ENCODE measurements at regions not wholly inside any gene's neighbourhood (a gene's known extent, or its start where the extent isn't known, plus 50 kb on each side); places are given as distances from the start of the nearest gene placed in this dataset.

DNA sequence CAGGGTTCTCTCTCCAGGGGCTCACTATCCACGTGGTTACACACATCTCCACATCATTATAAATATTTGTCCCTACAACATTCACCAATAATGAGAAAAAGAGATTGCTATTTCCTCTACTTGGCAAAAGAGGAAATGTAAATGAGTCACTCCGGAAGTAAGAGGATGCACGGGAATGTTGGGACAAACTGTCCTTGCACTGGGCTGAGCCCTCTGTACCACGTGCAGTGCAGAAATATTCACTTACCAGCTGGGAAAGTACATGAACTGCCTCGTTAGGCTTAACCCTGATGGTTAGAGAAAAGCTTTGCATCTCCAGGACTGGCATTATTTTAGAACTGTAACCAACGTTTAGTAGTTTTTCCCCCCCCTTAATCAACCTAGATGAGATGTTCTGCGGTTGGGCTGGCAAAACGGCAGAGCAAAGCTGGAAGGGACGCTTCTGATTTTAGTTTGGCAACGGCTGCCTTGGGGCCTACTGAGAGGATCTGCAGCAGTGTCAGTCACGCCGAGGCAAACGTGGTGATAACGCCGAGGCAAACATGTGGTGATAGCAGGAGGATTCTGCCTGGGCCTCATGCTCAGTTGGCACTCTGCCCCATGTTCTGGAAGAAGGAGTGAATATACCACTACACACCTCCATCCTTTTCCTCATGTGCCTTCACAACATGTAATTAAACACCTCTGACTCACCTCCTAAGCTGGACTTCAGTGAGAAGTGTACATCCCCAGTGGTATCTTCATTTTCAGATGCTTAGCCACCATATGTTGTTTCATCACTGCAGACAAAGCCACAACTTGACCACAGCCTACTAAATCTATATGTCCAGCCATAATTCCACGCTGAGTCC, 661.4 kb upstream of the KLF4 start:
- no peak for DNase-seq

DNA sequence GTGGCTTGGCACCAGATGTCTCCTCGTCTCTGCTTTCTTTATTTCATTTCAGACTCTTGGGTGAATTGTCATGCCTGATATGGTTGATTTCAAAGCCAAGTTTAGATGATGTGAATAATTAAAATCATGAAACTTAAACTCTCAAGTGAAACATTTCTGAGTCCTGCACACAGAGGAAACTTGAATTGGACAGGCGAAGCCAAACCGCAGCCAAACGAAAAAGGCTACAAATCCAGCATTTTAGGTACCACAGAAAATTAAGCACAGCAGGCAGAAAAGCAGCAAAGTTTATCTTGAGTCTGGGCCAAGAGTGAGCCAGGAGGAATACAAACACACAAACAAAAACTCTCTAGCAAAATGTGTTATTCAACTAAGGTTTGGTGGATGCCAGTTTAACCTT, 659.8 kb upstream of the KLF4 start:
- ATAC-seq (no peak), DNase-seq (no peak)

More for the DNA sequence above, 661.4 kb upstream of the KLF4 start:
- ATAC-seq = no peak

DNA sequence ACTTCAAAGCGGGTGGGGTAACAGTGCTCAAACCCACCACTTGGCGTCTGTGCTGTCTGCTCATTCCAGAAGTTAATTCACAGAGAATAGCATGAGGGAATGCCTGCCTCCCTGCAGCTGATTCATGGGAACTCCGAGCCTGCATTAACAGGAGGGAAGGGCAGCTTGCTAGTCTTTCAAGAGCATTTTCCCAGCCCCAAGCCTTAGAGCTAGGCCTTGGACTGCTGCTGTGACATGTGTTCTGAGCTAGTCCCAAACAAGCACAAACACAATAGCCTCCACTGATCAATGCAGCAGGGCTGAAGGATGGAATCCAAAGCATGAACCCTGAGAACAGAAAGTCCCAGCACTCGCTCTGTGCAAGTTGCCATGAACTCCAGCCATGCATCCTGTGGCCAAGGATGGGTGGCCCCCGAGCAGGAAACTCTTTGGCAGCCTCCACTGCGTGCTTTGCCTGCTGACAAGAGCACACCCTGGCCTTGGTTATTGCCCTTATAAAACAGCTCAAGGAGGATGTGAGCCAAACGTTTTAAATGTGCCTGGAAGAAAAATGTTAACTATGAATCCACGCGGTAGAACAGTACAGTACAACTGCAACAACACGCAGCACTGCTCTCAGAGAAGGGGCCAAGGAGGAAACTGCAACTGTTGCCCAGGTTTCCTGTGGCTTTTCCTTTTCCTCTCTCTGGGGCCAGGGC, 653.1 kb upstream of the KLF4 start:
- DNase-seq (no peak), ATAC-seq (no peak)

DNA sequence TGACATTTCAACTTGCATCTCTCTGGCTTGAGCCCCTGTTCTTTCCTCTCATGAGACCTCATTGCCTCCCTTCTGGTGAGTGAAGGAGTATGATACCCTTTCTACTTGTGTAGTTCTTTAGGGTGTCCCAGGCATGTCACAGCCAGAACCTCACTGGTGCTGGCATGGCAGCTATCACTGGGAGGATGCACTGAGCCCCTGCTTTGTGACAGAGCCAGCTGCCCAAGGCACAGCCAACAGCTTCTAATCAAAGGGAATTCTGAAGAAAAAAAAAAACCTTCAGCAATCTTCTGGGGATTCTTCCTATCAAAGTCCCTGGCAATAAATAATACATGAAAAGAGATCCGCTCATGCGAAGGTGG, 652.6 kb upstream of the KLF4 start:
- ATAC-seq (no peak), DNase-seq (no peak)

DNA sequence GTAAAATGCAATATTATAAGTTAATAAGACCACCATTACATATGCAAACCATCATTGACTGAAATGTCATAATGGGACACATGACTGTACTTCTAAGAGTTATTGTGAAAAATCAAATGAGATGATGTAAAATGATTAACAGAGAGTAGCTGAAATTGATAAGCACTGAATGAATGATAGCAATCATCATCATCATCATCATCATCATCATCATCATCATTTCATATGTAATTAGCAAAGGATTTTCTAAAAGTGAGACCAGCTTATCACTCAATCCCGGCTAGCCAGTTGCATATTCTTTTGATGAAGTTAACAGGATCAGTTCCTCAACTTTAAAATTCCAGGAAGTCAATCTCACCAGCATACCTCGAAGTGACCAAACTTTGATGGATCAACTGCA, 650.3 kb upstream of the KLF4 start:
- no peak for DNase-seq
- ATAC-seq = no peak

DNA sequence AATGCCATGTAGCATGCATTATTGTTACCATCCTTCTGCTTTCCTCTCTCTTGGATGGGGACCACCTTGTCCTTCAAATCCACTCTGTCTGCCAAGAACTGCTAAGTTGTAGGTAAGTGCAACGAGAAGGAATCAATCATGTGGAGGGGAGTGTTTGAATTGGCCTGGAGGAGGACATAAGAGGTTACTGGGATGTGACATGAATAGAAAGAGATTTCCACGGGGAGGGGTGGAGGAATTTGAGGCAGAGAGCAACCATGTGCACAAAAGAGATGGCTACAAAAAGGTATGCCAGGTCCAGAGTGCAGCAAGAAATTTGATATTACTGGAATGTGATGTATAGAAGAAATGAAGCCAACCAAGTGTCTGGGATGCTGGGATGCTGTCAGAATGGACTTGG, 648.9 kb upstream of the KLF4 start:
- DNase-seq = no peak
- no peak for ATAC-seq

DNA sequence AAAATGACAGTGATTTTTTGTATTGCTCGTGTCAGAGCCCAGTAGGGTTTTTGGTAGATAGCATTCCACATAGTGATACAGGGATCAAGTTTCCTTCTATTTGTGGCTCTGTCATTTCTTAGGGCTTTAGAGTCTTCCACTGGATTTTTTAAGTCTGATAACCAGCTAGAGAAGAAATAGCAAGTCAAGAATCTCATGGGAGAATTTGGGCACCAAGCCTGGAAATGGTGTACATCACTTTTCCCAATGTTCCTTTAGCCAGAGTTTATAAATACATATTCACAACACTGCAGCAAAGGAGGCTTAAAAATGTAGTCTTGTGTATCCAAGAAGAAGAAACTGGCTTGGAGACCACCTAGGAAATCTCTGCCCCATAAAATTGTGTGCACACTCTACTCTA, 647.1 kb upstream of the KLF4 start:
- no peak for DNase-seq
- ATAC-seq = no peak

DNA sequence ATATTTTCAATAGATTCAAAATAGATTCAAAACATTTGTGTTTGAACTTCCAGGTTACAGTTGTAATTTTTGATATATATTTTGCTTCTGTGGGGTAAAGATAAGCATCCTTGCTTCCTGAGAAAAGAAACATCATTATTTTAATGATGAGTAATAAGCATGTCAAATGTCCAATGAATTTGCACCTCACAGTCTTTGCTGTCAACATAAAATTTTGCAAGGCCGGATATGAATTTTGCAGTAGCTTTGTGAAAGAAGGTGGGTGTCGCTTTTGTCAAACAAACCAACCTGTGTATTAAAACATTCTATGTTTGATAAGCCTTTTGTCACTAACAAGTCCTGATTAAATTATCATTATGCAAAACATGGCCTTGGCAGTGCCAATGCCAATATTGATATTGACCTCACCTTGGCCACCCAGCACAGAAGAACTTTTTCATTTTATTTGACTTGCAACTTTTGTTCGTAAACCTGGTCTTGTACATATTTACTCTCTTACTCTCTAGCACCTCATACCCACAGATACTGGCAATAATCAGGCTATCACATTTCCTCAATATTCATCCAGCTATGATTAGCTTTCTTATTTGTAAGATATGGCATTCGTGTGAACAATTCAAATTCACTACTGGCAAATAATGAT, 645.0 kb upstream of the KLF4 start:
- ATAC-seq (no peak), DNase-seq (no peak)

DNA sequence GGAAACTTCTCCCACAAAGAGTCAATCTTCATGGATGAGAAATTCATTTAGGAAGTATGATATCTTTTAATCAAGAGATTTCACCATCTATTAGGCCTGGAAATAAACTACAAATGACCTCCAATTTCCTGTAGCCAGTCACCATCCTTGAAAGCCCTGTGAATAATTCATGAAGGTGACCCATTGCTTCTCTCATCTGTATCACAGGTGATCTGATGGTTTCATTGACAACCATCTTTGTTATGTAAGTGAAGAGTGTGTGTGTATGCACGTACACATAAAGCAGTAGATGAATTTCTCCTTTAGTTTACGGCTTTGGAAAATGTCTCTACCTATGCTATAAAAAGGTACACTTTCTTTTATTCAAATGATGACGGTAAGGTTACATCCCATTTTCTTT, 644.1 kb upstream of the KLF4 start:
- ATAC-seq (no peak), DNase-seq (no peak)

DNA sequence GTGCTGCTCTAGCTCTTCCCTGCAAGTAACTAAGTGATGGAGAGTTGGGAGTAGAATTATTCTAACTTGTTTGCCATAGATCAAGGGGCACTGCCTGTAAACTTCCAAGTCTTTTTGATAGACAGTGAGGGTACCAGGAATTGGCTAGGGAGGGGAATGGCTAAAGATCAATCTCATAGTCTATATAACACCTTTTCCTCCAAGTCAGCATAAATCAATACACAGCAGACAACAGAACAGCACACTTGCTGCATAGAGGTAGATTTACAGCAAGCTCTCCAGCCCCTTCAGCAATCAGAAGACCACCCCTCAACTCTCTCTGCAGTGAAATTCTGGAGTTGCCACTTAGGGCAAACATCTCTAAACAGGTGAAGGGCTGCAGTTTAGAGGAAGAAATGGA, 643.5 kb upstream of the KLF4 start:
- no peak for DNase-seq
- ATAC-seq = no peak

DNA sequence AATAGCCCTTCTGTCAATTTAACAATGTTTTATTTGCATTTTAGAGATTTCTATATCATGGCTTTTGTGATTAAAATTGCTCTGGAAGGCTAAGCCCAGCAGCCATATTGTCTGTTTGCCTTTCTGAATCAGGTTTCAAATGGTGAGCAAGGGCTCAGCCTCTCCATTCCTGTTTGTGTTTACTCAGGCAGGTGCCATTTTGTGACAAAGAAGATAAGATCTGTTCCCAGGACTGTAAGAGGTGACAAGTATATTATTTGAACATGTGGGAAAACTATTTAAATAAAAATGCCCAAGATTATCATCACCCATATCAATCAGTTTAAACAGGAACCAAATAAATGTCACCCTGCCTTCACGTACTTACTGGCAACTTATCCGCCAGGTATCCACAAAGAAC, 641.3 kb upstream of the KLF4 start:
- no peak for ATAC-seq
- no peak for DNase-seq

DNA sequence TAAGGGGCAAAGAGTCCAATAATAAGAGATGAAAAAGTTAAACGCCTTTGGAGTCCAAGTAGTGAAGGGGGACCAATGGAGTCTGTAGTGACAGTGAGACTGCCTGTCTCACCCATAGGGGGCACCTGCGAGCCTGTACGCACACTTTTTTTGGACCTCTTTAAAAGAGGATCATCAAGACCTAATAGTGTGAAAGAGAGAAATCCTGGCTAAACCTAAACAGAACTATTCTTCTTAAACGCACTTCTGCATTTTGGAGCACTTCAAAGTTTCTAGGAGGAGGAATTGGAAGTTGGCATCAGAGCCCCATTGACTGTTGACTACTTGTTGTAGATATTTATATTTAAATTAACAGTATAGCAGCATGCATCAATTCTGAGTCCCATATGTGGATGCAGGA, 636.1 kb upstream of the KLF4 start:
- ATAC-seq (no peak), DNase-seq (no peak)

DNA sequence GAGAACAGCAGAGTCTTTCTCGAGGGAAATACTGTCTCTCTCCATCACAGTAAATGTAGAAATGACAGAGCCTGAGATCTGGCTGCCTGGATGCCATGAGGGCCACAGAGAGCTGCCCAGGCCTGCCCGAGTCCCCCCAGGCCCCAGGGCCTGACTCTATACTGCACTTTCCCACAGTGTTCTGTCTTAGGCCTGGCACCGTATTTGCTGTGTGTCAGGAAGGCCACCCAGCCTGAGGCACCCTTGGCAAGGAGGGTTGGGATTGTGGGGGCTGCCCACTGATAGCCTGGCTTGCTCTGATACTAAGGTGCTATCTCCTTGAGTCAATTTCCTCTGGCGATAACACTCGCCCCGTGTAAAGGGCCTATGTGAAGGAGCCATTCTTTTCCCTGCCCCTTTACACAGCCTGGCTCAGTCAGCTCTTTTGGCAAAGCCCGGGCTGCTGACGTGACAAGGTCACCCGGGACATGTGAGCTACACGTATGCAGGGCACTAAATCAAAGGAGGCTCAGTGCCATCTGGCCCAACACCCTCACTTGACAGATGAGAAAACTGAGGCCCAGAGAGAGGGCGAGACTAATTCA, 630.1 kb upstream of the KLF4 start:
- ATAC-seq = peak; percentile 36
- DNase-seq = no peak

DNA sequence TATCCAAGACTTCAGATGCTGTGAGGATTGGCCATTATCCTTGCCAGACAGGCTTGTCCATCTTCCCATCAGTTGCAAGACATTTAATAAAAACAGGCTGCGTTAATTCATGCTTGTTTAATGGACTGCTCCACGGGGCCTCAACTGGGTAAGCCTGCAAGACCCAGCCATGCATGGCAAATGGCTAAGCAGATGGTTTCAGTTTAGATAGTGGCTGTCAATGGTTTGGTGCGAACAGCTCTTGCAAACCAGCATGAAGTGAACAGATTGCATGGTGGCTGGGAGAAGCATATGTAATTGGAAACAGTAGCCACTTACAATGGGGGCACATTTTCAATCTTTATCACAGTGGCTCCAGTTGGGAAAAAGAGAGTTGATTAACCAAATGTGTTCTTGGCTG, 628.2 kb upstream of the KLF4 start:
- DNase-seq (no peak), ATAC-seq (no peak)

DNA sequence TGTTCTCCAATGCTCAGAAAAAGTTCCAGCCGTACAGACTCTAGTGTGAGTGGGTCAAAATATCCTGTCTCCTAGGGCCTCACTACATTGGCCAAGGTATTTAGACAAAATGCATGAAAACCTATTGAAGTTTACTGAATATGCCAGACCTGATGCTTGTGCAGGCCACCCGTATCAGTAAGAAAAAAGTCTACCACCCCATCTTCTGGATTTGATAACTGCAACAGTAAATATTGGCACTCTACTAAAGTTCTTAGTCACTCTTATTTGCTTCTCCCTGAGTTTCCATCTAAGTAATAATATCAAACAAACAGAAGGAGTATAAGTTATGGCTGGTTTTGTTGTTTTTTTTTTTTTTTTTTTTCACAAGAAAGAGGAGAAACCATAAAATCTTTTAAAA, 627.7 kb upstream of the KLF4 start:
- DNase-seq (no peak), ATAC-seq (no peak)

DNA sequence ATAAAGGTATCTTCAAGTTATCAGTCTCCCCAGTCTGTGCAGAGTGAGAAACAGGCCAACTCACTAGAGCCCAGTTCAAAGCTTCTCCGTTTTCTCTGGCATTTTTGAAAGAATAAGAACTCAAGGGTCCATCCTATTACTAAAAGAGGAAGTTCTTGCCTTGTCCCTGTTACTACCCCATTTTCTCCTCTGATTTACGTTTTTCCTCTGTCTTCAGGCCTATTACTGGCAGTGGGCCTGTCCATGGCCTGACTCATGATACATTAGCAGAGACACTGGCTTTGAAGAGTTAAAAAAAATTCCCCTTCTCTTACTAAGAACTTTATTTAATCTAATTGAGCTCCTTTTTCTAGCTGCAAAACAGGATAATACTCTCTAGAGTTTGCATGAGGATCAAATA, 624.0 kb upstream of the KLF4 start:
- ATAC-seq = no peak

DNA sequence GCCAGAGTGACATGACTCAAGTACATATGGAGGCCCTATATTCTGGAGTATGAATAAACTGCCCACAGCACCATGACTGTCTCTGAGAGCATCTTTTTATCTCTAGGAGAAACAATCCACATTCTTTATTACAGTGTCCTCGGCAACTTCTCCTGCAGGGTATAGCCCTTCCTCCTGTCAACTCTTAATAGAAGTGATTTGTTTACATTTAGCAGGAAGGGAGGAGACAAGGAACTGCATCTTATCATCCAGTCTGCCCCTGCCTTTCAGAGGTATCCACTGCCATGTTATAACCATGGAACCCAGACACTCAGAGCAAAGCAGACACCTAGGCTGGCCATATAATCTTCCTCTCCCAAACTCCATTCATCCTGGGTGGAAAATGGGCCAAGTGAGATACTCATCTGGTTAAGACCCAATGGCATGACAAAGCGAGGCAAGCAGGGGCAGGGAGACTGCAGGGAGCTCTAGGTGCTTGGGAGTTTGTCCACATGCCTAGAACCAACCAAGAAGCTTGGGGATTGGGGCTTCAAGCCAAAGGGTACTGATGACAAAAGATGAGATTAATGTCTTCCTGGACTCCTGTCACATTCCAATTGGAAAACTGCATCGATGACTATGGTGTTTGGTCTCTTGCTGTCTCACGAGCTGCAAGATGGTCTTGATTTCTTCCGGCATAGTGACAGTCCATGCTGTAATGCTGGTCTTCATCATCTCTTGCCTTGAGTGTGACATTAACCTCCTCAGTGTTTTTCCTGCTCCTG, 620.5 kb upstream of the KLF4 start:
- ATAC-seq (no peak), DNase-seq (no peak)

More for the DNA sequence above, 624.0 kb upstream of the KLF4 start:
- no peak for DNase-seq

DNA sequence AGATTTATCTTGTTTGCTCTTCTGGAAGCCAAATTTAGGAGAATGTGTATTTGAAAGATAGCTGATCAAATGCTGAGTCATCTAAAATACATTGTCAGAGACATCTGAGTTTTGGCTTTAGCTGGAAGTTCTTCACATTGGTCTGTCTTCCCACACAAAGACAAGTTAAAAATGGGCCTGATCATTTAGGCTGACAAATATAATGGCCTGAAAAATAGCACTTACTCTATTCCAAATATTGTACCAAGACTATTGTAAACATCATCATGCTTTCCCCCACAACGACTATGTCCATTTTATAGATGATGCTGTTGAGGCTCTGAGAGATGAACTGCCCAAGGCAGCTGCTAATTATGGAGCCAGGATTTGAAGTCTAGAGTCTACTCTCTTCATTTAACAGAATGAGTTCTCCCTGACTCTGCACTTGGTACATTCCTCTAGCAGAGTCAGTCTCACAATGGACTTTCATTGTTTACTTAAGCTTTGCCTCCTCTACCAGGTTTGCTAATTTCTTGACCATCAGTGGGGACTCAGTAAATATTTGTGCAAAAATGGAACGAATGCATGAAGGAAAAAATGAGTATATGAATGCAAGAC, 619.4 kb upstream of the KLF4 start:
- no peak for DNase-seq
- no peak for ATAC-seq

DNA sequence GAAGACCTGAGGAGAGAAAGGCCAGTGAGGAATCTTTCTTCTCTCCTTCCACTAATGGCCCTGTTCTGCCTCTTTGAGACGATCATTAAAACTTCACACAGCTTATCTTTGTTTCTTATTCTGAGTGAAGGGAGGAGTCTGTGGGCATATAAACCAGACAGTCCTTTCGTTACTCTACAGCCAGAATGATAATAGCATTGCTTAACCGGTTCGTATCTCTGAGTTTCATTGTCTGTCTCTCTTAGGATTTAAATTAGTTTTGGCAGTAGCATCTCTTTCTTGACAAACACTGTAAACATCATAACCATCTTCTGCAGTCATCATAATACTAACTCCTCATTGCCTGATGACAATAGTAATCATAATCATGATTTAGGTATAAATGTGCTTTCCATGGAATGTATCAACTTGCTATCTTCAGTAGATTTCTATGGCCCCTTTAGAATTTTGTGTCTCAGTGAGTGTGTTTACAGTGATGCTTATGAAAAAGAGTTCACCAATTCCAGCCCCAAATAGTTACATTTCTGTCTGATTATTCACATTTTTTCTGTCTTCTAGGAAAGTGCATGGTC, 618.8 kb upstream of the KLF4 start:
- DNase-seq = no peak
- ATAC-seq = no peak

DNA sequence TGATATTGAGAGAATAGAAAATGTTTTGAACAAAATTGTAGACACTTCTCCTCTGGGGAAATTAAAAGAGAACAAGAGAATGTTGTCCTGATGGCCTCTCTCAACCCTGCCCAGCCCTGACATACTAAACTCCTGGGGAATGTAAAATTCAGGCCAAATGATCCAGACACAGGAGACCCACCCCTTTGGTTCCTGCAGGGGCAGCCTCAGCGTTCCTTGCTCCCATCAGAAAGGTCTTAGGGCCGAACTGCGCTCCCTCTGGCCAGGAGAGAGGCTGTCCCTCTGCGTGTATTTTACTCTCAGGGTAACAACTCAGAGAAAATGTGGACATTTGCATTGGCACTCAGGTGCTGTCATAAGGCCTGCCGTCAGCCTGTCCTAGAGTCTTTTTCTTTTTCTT, 616.3 kb upstream of the KLF4 start:
- ATAC-seq (no peak), DNase-seq (no peak)

DNA sequence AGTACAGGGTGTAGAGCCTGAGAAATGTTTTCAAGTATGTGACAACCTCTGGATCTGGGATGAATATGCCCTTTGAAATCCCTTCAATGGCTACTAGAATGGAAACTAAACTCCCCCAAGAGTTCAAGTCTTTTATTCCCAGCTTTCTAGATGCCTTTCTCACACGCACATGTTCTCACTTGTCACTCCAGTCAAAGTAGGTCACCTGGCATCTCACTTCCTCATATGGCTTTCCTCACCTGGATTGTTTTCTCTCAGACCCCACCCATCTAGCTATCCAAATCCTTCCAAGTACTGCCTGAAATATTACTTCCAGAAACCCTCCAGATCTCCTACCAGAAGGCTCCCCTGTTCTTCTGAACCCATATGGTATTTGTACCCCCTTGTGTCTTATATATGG, 615.4 kb upstream of the KLF4 start:
- no peak for ATAC-seq
- DNase-seq = no peak

Data from stimulated activated naive CD8-positive, alpha-beta T cell treated with anti-CD3 and anti-CD28 coated beads, Interleukin-15, Interleukin-2, amounts not matched to agents 100 U/mL and 50 U/mL, for 24 hours (primary cell).